ENCODE measurements at regions not wholly inside any gene's neighbourhood (a gene's known extent, or its start where the extent isn't known, plus 50 kb on each side); places are given as distances from the start of the nearest gene placed in this dataset.

- TF ChIP-seq ETS2 (tag; IDR thresholded peaks at IDR 0.05; ENCODE audit: borderline replicate concordance, poor library complexity, severe bottlenecking): no peak
- no peak for TF ChIP-seq CBX2 (IDR thresholded peaks at IDR 0.05; ENCODE audit: insufficient read depth, low read length, poor library complexity, severe bottlenecking)
- TF ChIP-seq ZFPM2 (CRISPR knock-in tag; IDR thresholded peaks at IDR 0.05): no peak
- TF ChIP-seq ZNF217 (CRISPR knock-in tag; IDR thresholded peaks at IDR 0.05): no peak
- no peak for TF ChIP-seq HES1 (IDR thresholded peaks at IDR 0.05; ENCODE audit: low read depth)
- TF ChIP-seq, protein P1, sequence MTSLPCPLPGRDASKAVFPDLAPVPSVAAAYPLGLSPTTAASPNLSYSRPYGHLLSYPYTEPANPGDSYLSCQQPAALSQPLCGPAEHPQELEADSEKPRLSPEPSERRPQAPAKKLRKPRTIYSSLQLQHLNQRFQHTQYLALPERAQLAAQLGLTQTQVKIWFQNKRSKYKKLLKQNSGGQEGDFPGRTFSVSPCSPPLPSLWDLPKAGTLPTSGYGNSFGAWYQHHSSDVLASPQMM (CRISPR knock-in tag; IDR thresholded peaks at IDR 0.05): no peak
- no peak for TF ChIP-seq KAT7 (CRISPR knock-in tag; IDR thresholded peaks at IDR 0.05; ENCODE audit: borderline replicate concordance)
- TF ChIP-seq ZNF316 (IDR thresholded peaks at IDR 0.05): no peak
- no peak for TF ChIP-seq NONO (IDR thresholded peaks at IDR 0.05; ENCODE audit: low read depth in 2 of 2, low read length in 1 of 2)
- TF ChIP-seq ZBTB7A (IDR thresholded peaks at IDR 0.05; ENCODE audit: borderline replicate concordance, control insufficient read depth, low read depth, low read length): 0 out of 2 replicates have a peak, but pooled peaks have one; percentile 41
- TF ChIP-seq KHSRP (IDR thresholded peaks at IDR 0.05): no peak
- TF ChIP-seq SRF (CRISPR knock-in tag; IDR thresholded peaks at IDR 0.05): peak in 1 of 2 experiments; percentile 92; a peak in 1 of 4 replicates
- TF ChIP-seq, protein P2, sequence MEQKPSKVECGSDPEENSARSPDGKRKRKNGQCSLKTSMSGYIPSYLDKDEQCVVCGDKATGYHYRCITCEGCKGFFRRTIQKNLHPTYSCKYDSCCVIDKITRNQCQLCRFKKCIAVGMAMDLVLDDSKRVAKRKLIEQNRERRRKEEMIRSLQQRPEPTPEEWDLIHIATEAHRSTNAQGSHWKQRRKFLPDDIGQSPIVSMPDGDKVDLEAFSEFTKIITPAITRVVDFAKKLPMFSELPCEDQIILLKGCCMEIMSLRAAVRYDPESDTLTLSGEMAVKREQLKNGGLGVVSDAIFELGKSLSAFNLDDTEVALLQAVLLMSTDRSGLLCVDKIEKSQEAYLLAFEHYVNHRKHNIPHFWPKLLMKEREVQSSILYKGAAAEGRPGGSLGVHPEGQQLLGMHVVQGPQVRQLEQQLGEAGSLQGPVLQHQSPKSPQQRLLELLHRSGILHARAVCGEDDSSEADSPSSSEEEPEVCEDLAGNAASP (IDR thresholded peaks at IDR 0.05): no peak
- no peak for TF ChIP-seq TAF9B (IDR thresholded peaks at IDR 0.05; ENCODE audit: partially characterized antibody)
- TF ChIP-seq PML (IDR thresholded peaks at IDR 0.05; ENCODE audit: low read length): no peak
- TF ChIP-seq ZC3H11A (IDR thresholded peaks at IDR 0.05; ENCODE audit: low read depth, low read length): no peak
- no peak for TF ChIP-seq KLF10 (CRISPR knock-in tag; IDR thresholded peaks at IDR 0.05)
- TF ChIP-seq KDM1A (IDR thresholded peaks at IDR 0.05): no peak
- no peak for TF ChIP-seq ZNF3 (CRISPR knock-in tag; IDR thresholded peaks at IDR 0.05)
- TF ChIP-seq ZNF184 (CRISPR knock-in tag; IDR thresholded peaks at IDR 0.05): no peak
- peak; percentile 9; the same call in 1 of the 2 replicates for TF ChIP-seq SOX6 (IDR thresholded peaks at IDR 0.05)
- no peak for TF ChIP-seq HDGF (IDR thresholded peaks at IDR 0.05)
- TF ChIP-seq MAZ (CRISPR knock-in tag; conservative IDR thresholded peaks at IDR 0.05 in 1 of 2, IDR thresholded peaks at IDR 0.05 in 1 of 2): peak in 1 of 2 experiments; percentile 45; a peak in 1 of 4 replicates
- TF ChIP-seq XRCC4 (IDR thresholded peaks at IDR 0.05; ENCODE audit: extremely low read depth, insufficient read depth, insufficient read length): no peak
- no peak for TF ChIP-seq POLR2A (conservative IDR thresholded peaks at IDR 0.05)
- no peak for TF ChIP-seq RBM25 (IDR thresholded peaks at IDR 0.05; ENCODE audit: low read depth, low read length, severe bottlenecking)
- TF ChIP-seq NCOA1 (IDR thresholded peaks at IDR 0.05; ENCODE audit: low read depth): no peak
- no peak for TF ChIP-seq ZNF76 (CRISPR knock-in tag; IDR thresholded peaks at IDR 0.05; ENCODE audit: borderline replicate concordance)
- TF ChIP-seq SRSF7 (optimal IDR thresholded peaks at IDR 0.05; ENCODE audit: low read depth, low read length): no peak
- no peak for TF ChIP-seq NUFIP1 (IDR thresholded peaks at IDR 0.05; ENCODE audit: partially characterized antibody)
- no peak for TF ChIP-seq ZNF23 (CRISPR knock-in tag; IDR thresholded peaks at IDR 0.05)
- TF ChIP-seq SMAD4 (CRISPR knock-in tag; conservative IDR thresholded peaks at IDR 0.05): peak; percentile 29; the same call in 1 of the 2 replicates
Measured at GRCh38 chr7:65731562-65732035, 141.3 kb upstream of the VKORC1L1 start (continued).

All from K562 (cell line).